Epithelial cell of esophagus (primary cell): ENCODE measurements at regions not wholly inside any gene's neighbourhood (a gene's known extent, or its start where the extent isn't known, plus 50 kb on each side); places are given as distances from the start of the nearest gene placed in this dataset.

ENCODE experiments used
- DNase-seq: peaks from one replicate; pipeline ENCODE4 v3.0.0; 2010; ENCODE audit warnings: low read depth
- H3K4me3 ChIP-seq: 2 replicates; pipeline ENCODE4 v1.5.1; 2011; ENCODE audit warnings: mild to moderate bottlenecking, low read length, control low read depth
- CTCF ChIP-seq: IDR thresholded peaks from 2 replicates; pipeline ENCODE4 v1.5.1; 2011; ENCODE audit warnings: low read depth, mild to moderate bottlenecking, low read length, control low read depth, inconsistent platforms; ENCODE audit not compliant: insufficient read depth; ENCODE audit errors: missing control alignments

GRCh38 chr16:80355335-80355734 lies 185.5 kb upstream of the DYNLRB2 start:
- no peak for DNase-seq

GRCh38 chr16:80350061-80350460 lies 190.7 kb upstream of the DYNLRB2 start:
- H3K4me3 ChIP-seq, result no peak overlapping the region
- no peak for TF ChIP-seq CTCF
- DNase-seq, result no peak

More at GRCh38 chr16:80355335-80355734, 185.5 kb upstream of the DYNLRB2 start:
- no peak for TF ChIP-seq CTCF
- no peak overlapping the region for H3K4me3 ChIP-seq

- H3K4me3 ChIP-seq, result no peak overlapping the region
- DNase-seq, result no peak
- TF ChIP-seq CTCF, result no peak
Observed at GRCh38 chr16:80347900-80348299, 192.9 kb upstream of the DYNLRB2 start.

- no peak for DNase-seq
- TF ChIP-seq CTCF, result no peak
- H3K4me3 ChIP-seq, result no peak overlapping the region
Observed at GRCh38 chr16:80347002-80347401, 193.8 kb upstream of the DYNLRB2 start.

GRCh38 chr16:80346111-80346632 lies 194.6 kb upstream of the DYNLRB2 start:
- no peak overlapping the region for H3K4me3 ChIP-seq
- no peak for DNase-seq
- no peak for TF ChIP-seq CTCF

GRCh38 chr16:80345701-80346100 lies 195.1 kb upstream of the DYNLRB2 start:
- TF ChIP-seq CTCF, result no peak
- no peak for DNase-seq
- no peak overlapping the region for H3K4me3 ChIP-seq

GRCh38 chr16:80344570-80344969 lies 196.2 kb upstream of the DYNLRB2 start:
- no peak for DNase-seq
- no peak for TF ChIP-seq CTCF
- H3K4me3 ChIP-seq, result no peak overlapping the region
